Astrocyte of the cerebellum (primary cell): ENCODE measurements at regions not wholly inside any gene's neighbourhood (a gene's known extent, or its start where the extent isn't known, plus 50 kb on each side); places are given as distances from the start of the nearest gene placed in this dataset.

Experiments used
- DNase-seq: peaks from one replicate; pipeline ENCODE4 v3.0.0-alpha.2; 2011; ENCODE audit warnings: low read depth
- H3K4me3 ChIP-seq: 2 replicates; pipeline ENCODE4 v1.5.1; 2011; ENCODE audit warnings: mild to moderate bottlenecking, low read depth, low read length, moderate library complexity
- in situ Hi-C: cut with HindIII; loops from 2 replicates; pipeline ENCODE4 v1.10.0; 2017; ENCODE audit warnings: low sequenced_read_pairs
- TF ChIP-seq, protein P1 (sequence below): IDR thresholded peaks from 2 replicates; pipeline ENCODE4 v1.5.1; 2012; ENCODE audit warnings: low read length, low read depth, moderate library complexity, mild to moderate bottlenecking; ENCODE audit errors: missing control alignments

DNA sequence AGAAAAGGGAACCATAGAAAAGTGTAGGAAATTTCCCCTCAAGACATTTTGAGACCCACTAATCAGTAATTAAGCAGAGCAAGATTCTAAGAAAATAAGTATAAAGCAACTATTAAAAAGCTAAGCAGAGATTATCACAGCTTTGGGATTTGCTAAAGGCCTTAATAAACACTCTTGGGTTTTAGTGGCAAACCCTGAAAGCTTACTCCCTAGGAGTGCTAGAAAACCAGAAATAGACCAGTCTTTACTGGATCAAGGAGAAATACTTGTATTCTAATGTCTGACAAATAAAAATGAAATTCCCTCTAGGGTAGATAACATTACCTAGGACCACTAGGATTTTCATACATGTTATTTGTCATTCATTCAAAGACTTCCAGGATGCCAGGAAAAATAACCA, 510.8 kb downstream of the SPATA31D1 start:
- in situ Hi-C loops, result no loop called here
- no peak overlapping the region for H3K4me3 ChIP-seq
- TF ChIP-seq, protein P1, sequence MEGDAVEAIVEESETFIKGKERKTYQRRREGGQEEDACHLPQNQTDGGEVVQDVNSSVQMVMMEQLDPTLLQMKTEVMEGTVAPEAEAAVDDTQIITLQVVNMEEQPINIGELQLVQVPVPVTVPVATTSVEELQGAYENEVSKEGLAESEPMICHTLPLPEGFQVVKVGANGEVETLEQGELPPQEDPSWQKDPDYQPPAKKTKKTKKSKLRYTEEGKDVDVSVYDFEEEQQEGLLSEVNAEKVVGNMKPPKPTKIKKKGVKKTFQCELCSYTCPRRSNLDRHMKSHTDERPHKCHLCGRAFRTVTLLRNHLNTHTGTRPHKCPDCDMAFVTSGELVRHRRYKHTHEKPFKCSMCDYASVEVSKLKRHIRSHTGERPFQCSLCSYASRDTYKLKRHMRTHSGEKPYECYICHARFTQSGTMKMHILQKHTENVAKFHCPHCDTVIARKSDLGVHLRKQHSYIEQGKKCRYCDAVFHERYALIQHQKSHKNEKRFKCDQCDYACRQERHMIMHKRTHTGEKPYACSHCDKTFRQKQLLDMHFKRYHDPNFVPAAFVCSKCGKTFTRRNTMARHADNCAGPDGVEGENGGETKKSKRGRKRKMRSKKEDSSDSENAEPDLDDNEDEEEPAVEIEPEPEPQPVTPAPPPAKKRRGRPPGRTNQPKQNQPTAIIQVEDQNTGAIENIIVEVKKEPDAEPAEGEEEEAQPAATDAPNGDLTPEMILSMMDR, result no peak
- no peak for DNase-seq

DNA sequence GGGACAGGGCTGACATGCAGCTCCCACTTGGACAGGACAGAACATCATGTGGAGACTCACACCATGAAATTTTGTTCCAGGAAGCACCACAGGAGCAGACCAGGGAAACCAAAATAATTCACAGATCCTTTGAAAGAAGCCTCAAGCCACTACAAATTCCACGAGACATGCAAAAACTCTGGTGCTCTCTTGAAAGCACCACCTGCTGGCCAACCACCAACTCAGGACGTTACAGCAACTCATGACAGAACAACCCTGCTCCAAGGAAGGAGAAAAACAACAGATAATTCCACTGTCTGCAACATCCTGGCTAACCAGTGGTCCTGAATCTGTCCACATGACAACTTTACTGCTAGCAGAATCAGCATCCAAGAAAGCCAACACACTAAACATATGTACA, 516.0 kb downstream of the SPATA31D1 start:
- TF ChIP-seq, protein P1, result no peak
- DNase-seq, result no peak
- in situ Hi-C loops, result no loop called here
- no peak overlapping the region for H3K4me3 ChIP-seq

DNA sequence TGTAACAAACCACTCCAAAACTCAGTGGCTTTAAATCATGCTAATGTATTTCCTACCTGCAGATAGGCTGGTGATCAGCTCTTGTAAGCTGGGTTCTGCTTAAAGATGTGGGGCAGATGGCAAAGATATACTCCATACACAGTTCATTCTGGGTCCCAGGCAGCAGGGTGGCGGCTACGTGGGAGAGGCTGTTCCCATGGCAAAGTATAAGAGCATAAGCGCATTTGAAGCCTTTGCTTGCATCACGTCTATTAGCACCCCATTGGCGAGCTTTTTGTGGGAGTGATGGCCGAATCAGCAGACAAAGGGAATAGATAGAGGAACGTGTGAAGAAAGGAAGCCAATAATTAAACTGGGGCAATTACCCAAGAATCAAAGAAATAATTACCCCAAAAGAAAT, 523.1 kb downstream of the SPATA31D1 start:
- in situ Hi-C loops, result no loop called here
- no peak for DNase-seq

DNA sequence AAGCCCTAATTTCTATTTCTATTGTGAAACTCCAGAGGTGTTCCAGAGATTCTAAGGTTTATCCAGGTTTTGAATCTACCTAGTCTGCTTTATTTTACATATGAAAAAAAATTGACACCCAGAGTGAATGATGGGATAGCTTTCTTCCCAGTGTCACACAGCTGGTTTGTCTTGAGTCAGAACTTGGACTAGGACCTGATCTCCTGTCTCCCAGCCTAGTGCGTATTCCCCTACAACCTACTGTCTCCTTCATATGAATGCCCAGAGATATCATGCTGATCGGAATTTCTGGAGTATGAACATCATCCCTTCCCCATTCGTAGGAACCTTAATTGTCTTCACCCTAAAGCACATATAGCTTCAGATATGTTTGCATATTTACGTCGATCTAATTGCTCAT, 524.2 kb downstream of the SPATA31D1 start:
- in situ Hi-C loops, result no loop called here
- TF ChIP-seq, protein P1, result no peak
- no peak for DNase-seq

More for the DNA sequence above, 523.1 kb downstream of the SPATA31D1 start:
- no peak overlapping the region for H3K4me3 ChIP-seq
- TF ChIP-seq, protein P1, result no peak

DNA sequence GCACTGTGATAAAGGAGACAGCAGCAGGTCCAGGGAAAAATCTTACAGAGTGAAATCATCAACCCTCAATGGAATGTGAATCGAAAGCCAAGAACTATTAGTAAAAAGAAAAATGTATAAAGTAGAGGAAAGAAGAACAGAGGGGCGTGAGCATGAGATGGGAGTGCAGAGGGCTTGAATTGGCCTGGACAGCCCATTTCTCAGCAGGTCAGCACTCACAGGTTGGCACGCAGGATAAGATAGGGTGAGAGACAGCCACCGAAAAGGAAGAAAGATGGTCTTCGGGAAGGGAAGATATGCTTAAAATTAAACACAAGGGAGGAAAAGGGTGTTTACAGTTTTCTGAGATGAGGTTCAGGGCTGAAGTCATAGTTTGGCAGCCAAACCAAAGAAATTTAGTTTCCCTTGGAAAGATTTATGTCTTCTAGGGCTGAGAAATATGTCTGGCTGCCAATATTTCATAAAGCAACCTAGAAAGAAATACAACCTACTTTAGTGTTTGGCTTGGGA, 524.7 kb downstream of the SPATA31D1 start:
- in situ Hi-C loops, result no loop called here
- H3K4me3 ChIP-seq, result no peak overlapping the region

More for the DNA sequence above, 524.2 kb downstream of the SPATA31D1 start:
- H3K4me3 ChIP-seq, result no peak overlapping the region

DNA sequence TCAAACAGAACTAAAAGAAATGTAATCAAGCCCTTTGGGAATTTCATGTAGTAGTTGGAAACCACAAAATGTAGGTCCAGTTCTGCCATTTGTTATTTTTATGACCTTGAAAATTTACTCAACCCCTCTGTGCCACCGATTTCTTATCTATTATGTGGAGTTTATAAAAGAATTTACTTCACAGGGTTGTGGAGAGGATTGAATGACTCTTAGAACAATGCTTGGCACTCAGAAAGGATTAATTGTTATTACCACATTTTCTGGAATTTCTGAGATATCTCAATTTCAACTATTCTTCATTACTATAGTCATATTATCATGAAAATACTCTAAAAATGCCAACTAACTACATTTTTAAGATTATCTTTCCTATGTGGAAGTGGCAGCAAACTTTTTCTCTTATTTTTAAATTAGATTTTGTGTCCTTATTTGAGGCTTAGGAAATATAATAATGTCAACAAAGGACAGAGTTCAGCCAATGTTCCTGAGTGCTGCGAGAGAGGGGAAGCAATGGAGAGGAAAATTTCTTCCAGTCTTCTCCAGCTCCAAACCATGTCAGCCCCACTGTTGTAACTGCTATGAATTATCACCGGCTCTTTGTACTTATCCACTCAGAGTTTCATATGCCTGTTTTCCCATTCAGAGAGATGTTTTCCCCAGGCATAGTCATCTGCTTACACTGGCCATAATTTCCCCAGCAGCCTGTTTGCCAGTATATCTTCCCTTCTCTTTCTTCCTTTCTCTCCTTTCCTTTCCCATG, 525.6 kb downstream of the SPATA31D1 start:
- DNase-seq, result no peak
- in situ Hi-C loops, result no loop called here
- TF ChIP-seq, protein P1, result no peak
- H3K4me3 ChIP-seq, result no peak overlapping the region

More for the DNA sequence above, 524.7 kb downstream of the SPATA31D1 start:
- TF ChIP-seq, protein P1, result no peak
- peak; percentile 79 for DNase-seq
